MM.1S (cell line): ENCODE measurements at regions not wholly inside any gene's neighbourhood (a gene's known extent, or its start where the extent isn't known, plus 50 kb on each side); places are given as distances from the start of the nearest gene placed in this dataset.

ENCODE experiments used
- CTCF ChIP-seq: fragments of 300-600 bp; sonication (generic); IDR thresholded peaks from 2 replicates; pipeline ENCODE4 v1.5.1; 2016; ENCODE audit warnings: antibody characterized with exemption, low read length, mixed read lengths
- EZH2phosphoT487 ChIP-seq: fragments of 300-600 bp; sonication (generic); IDR thresholded peaks from 2 replicates; pipeline ENCODE4 v1.6.1; 2018; ENCODE audit warnings: antibody characterized with exemption, low read length

GRCh38 chrX:8916697-8917096, 115.5 kb upstream of the FAM9A start:
- TF ChIP-seq CTCF, result no peak
- no peak for TF ChIP-seq EZH2phosphoT487
